ENCODE measurements at regions not wholly inside any gene's neighbourhood (a gene's known extent, or its start where the extent isn't known, plus 50 kb on each side); places are given as distances from the start of the nearest gene placed in this dataset.

- H3K27me3 ChIP-seq: no peaks in the 10 kb centered on the region
- TF ChIP-seq Cebpa-rat (IDR thresholded peaks at IDR 0.05): no peak
- H3K36me3 ChIP-seq: no peaks in the 10 kb centered on the region; a peak in 1 of 22 replicates
- no peak overlapping the region for H3K4me2 ChIP-seq
- H3K9ac ChIP-seq: no peak overlapping the region
- peaks cover 0 to 7% (median under 1%) of the 10 kb centered on the region in 10 experiments; a peak in 7 of 20 replicates for H3K4me1 ChIP-seq
- H3K27ac ChIP-seq: no peak overlapping the region
- H3K9me3 ChIP-seq (replicated peaks in 1 of 11): peaks cover 17 to 60% (median 36%) of the 10 kb centered on the region in 11 experiments; a peak in 21 of 22 replicates
- H4K20me1 ChIP-seq: no peaks in the 10 kb centered on the region
- no peak overlapping the region for H3K4me3 ChIP-seq
These were observed 465.0 kb downstream of the EBF1 start for GRCh38 chr5:158634714-158635113.

GRCh38 chr5:158629591-158630312 lies 470.0 kb downstream of the EBF1 start:
- no peaks in the 10 kb centered on the region for H4K20me1 ChIP-seq
- H3K27me3 ChIP-seq: no peaks in the 10 kb centered on the region
- TF ChIP-seq Cebpa-rat (IDR thresholded peaks at IDR 0.05): no peak
- no peak overlapping the region for H3K9ac ChIP-seq
- no peak overlapping the region for H3K27ac ChIP-seq
- H3K9me3 ChIP-seq (replicated peaks in 1 of 11): peaks cover 11 to 89% (median 63%) of the 10 kb centered on the region in 11 experiments
- no peak overlapping the region for H3K4me3 ChIP-seq
- H3K4me1 ChIP-seq: peaks cover 0 to 5% (median 0%) of the 10 kb centered on the region in 10 experiments; a peak in 1 of 20 replicates
- H3K4me2 ChIP-seq: no peak overlapping the region
- H3K36me3 ChIP-seq: no peaks in the 10 kb centered on the region; a peak in 2 of 22 replicates

GRCh38 chr5:158626718-158627117 lies 473.0 kb downstream of the EBF1 start:
- TF ChIP-seq Cebpa-rat (IDR thresholded peaks at IDR 0.05): no peak
- Histone ChIP-seq H3K4me3 (no peak overlapping the region), H3K4me1 (no peaks in the 10 kb centered on the region)

GRCh38 chr5:158623971-158624370 lies 475.7 kb downstream of the EBF1 start:
- Histone ChIP-seq H3K9ac (no peak overlapping the region), H3K4me2 (no peak overlapping the region), H3K4me3 (no peak overlapping the region), H3K4me1 (no peaks in the 10 kb centered on the region), H3K27me3 (no peaks in the 10 kb centered on the region), H4K20me1 (no peaks in the 10 kb centered on the region), H3K27ac (no peak overlapping the region), H3K9me3 (replicated peaks in 1 of 11) (peaks cover 0 to 93% (median 64%) of the 10 kb centered on the region in 11 experiments; a peak in 19 of 22 replicates), H3K36me3 (no peaks in the 10 kb centered on the region; a peak in 1 of 22 replicates)
- TF ChIP-seq Cebpa-rat (IDR thresholded peaks at IDR 0.05): no peak

More at GRCh38 chr5:158626718-158627117, 473.0 kb downstream of the EBF1 start:
- Histone ChIP-seq H3K36me3 (no peaks in the 10 kb centered on the region; a peak in 2 of 22 replicates), H3K27me3 (no peaks in the 10 kb centered on the region), H3K9me3 (replicated peaks in 1 of 11) (peaks cover 19 to 100% (median 83%) of the 10 kb centered on the region in 11 experiments), H3K9ac (no peak overlapping the region), H3K4me2 (no peak overlapping the region), H3K27ac (no peak overlapping the region), H4K20me1 (no peaks in the 10 kb centered on the region)

- no peak overlapping the region for H3K9ac ChIP-seq
- TF ChIP-seq Cebpa-rat (IDR thresholded peaks at IDR 0.05): no peak
- H3K27me3 ChIP-seq: no peaks in the 10 kb centered on the region
- H3K4me1 ChIP-seq: peaks cover 0 to under 1% (median 0%) of the 10 kb centered on the region in 10 experiments; a peak in 2 of 20 replicates
- H4K20me1 ChIP-seq: no peaks in the 10 kb centered on the region
- no peak overlapping the region for H3K4me2 ChIP-seq
- no peak overlapping the region for H3K4me3 ChIP-seq
- peaks cover 0 to 93% (median 53%) of the 10 kb centered on the region in 11 experiments; a peak in 19 of 22 replicates for H3K9me3 ChIP-seq (replicated peaks in 1 of 11)
- H3K36me3 ChIP-seq: no peaks in the 10 kb centered on the region
- no peak overlapping the region for H3K27ac ChIP-seq
These were observed 478.3 kb downstream of the EBF1 start for GRCh38 chr5:158621391-158621790.

- TF ChIP-seq Cebpa-rat (IDR thresholded peaks at IDR 0.05): no peak
- no peak overlapping the region for H3K27ac ChIP-seq
- no peak overlapping the region for H3K4me2 ChIP-seq
- peaks cover 0 to 91% (median 56%) of the 10 kb centered on the region in 11 experiments; a peak in 21 of 22 replicates for H3K9me3 ChIP-seq (replicated peaks in 1 of 11)
- H3K4me3 ChIP-seq: no peak overlapping the region
- no peaks in the 10 kb centered on the region for H3K36me3 ChIP-seq
- H4K20me1 ChIP-seq: no peaks in the 10 kb centered on the region
- peaks cover 0 to 13% (median 3%) of the 10 kb centered on the region in 10 experiments; a peak in 9 of 20 replicates for H3K4me1 ChIP-seq
- H3K27me3 ChIP-seq: no peaks in the 10 kb centered on the region
- no peak overlapping the region for H3K9ac ChIP-seq
These were observed 480.5 kb downstream of the EBF1 start for GRCh38 chr5:158619083-158619788.

- H3K27me3 ChIP-seq: no peaks in the 10 kb centered on the region
- no peaks in the 10 kb centered on the region for H4K20me1 ChIP-seq
- peaks cover 0 to 13% (median 3%) of the 10 kb centered on the region in 10 experiments; a peak in 9 of 20 replicates for H3K4me1 ChIP-seq
- TF ChIP-seq Cebpa-rat (IDR thresholded peaks at IDR 0.05): no peak
- H3K36me3 ChIP-seq: no peaks in the 10 kb centered on the region
- H3K9ac ChIP-seq: no peak overlapping the region
- H3K9me3 ChIP-seq (replicated peaks in 1 of 11): peaks cover 0 to 91% (median 58%) of the 10 kb centered on the region in 11 experiments; a peak in 20 of 22 replicates
- H3K4me3 ChIP-seq: no peak overlapping the region
- H3K4me2 ChIP-seq: no peak overlapping the region
- H3K27ac ChIP-seq: no peak overlapping the region
These were observed 481.5 kb downstream of the EBF1 start for GRCh38 chr5:158618256-158618655.

- Histone ChIP-seq H3K36me3 (no peaks in the 10 kb centered on the region), H3K9me3 (replicated peaks in 1 of 11) (peaks cover 8 to 81% (median 57%) of the 10 kb centered on the region in 11 experiments; a peak in 21 of 22 replicates), H3K27me3 (no peaks in the 10 kb centered on the region), H3K4me2 (no peak overlapping the region), H4K20me1 (no peaks in the 10 kb centered on the region), H3K4me1 (peaks cover 0 to 13% (median 3%) of the 10 kb centered on the region in 10 experiments; a peak in 9 of 20 replicates), H3K27ac (no peak overlapping the region), H3K9ac (no peak overlapping the region), H3K4me3 (no peak overlapping the region)
- no peak for TF ChIP-seq Cebpa-rat (IDR thresholded peaks at IDR 0.05)
These were observed 483.0 kb downstream of the EBF1 start for GRCh38 chr5:158616707-158617106.

GRCh38 chr5:158614951-158615350 lies 484.8 kb downstream of the EBF1 start:
- TF ChIP-seq Cebpa-rat (IDR thresholded peaks at IDR 0.05): no peak
- Histone ChIP-seq H3K4me3 (no peak overlapping the region), H3K4me1 (peaks cover 0 to 14% (median 3%) of the 10 kb centered on the region in 10 experiments; a peak in 10 of 20 replicates), H3K27me3 (no peaks in the 10 kb centered on the region), H3K27ac (no peak overlapping the region), H3K36me3 (no peaks in the 10 kb centered on the region), H3K9ac (no peak overlapping the region), H3K4me2 (no peak overlapping the region; a peak in 2 of 22 replicates), H4K20me1 (no peaks in the 10 kb centered on the region), H3K9me3 (replicated peaks in 1 of 11) (peaks cover 15 to 79% (median 59%) of the 10 kb centered on the region in 11 experiments; a peak in 21 of 22 replicates)
